NCI-H1694 (cell line): ENCODE measurements at regions not wholly inside any gene's neighbourhood (a gene's known extent, or its start where the extent isn't known, plus 50 kb on each side); places are given as distances from the start of the nearest gene placed in this dataset.
"Not testable (repeated sequence)": the region's sequence is repeated elsewhere in the genome, so short reads cannot be mapped to it uniquely, and the experiment has no call there.

Experiments used
- DNase-seq: peaks from one replicate; lab custom pipeline; 2025; lab: John Stamatoyannopoulos, UW

DNA sequence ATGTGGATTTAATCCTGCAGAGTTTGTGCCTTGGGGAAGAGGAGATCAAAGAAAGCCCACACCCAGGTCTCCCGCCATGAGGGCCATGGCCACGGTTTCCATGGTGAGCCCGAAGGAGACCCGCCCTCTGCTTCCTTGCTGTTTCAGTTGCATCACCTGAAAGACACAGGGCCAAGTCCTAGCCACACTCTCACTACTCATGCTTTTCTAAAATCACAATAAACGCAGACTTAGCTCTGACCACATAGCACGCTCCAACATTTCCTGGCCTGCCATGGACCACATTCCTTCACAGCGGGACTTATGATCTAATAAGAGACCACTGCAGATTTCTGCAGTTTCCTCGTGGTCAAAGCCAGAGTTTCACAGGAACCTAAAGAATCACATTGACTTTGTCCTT lies 426.0 kb upstream of the NR3C2 start:
- DNase-seq, result no peak

DNA sequence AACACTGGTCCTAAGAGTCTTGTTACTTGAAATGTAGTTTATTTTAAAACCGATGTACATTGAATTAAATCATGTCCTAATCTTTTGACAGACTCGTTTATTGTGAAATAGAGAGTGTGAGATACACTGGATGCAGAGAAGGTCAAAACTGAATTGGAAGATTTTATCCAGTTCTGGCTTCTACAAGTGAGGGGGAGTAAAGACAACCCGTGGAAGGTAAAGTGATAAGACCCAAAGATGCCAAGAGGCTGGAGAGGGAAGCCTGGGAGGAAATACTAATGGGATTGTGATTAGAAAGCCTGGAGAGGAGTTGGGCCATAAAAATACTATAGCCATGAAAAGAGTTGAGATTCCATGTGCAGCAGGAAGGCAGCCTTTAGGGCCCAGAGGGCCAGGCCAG lies 424.5 kb upstream of the NR3C2 start:
- DNase-seq, result no peak

DNA sequence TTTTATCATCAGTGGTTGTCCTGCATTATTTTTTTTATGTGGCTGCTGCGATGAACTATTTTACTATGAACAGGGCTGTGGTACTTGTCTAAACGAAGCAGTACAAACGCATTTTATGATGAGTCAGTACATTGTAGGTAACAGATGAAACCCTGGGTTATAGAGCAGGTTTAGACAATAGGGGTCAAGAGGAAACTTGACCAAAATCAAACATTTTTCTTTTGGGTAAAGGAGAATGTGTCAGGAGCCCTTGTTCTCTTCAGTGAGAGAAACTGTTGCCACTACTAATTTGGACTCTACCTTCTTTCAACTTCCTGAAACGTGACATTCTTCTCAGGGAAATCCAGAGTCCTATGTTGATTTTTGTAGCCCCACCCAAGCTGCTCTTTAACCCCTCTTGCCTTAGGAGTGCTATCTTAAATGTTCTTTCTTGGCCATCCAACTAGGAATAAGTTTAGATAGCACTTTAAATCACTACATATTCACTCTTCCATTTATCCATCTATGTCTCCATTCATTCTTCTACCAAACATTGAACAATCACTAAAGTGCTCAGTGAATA lies 415.8 kb upstream of the NR3C2 start:
- no peak for DNase-seq

DNA sequence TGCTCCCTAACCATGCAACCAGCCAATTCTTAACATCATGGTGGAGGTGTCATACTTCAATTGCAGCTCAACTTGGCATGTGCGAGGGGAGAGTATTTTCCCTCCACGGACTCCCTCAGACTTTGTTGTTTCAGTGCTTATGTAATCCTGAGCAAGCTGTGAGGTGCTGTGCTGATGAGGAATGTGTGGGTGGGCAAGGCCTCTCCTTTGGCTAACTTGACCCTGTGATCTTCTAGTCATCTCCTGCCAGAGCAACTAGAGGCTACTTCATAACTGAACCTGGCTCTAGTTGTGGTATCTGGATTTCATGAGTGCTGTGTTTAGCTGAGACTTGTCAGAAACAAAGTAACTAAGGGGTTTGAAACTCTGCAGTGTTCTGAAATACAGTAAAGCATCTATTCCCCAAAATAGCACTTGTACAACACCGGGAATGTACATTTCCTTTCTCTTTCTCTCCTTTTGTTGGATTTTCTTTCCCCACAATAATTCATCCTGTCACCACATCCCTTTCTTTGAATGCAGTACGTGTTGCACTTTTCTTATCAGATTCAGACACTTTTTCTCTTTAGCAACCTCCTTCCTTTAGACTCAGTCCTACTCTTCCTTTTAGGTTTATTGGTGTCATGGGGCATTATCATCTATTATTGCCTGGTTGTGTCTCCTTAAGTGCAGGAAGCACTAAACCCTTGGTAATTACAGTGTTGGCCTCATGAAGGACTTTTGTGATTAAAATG lies 415.2 kb upstream of the NR3C2 start:
- DNase-seq, result no peak

DNA sequence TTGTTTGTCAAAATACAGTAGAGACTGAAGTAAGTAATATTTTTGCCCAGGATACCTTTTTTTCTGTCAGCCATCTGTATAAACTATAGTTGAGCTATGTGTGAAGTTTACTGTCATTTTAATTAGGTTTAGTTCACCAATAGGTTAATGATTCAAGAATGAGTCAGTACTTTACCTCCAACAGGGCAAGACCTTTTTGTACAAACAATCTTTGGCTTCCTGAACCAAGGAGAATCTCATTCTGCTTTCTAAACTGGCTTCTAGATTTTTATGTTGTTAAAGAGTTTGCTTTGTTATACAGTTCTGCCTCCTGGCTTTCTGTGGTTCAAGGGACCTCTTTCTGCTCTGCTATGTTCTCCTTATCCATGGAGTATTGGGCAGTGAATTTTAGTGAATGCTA lies 412.0 kb upstream of the NR3C2 start:
- DNase-seq, result no peak

DNA sequence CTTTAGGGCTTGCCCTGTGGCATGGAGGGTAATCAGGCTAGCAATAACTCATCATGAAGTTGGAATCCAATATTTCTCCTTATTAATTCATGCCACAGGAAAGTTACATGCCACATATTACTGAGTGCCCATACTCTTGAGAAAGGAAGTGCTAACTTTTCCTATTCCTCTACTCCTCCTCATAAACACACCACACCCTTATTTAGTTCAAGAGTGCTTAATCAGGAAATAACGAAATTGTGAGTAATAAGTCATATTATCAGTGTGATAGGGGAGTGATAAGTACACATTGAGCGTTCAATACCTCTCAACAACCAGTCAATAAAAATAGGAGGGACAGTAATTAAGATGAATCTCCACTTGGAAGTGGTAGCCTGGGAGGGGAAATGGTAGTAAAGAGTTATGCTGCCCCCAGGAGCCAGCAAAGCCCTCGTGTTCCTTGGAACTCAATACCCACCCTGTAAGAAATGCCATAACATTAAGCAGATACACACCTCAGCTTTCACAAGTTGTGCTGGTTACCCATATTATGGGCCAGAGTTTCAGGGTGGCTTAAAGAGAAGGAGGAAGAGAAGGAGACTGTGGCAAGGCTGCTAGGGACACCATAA lies 410.0 kb upstream of the NR3C2 start:
- DNase-seq, result no peak

DNA sequence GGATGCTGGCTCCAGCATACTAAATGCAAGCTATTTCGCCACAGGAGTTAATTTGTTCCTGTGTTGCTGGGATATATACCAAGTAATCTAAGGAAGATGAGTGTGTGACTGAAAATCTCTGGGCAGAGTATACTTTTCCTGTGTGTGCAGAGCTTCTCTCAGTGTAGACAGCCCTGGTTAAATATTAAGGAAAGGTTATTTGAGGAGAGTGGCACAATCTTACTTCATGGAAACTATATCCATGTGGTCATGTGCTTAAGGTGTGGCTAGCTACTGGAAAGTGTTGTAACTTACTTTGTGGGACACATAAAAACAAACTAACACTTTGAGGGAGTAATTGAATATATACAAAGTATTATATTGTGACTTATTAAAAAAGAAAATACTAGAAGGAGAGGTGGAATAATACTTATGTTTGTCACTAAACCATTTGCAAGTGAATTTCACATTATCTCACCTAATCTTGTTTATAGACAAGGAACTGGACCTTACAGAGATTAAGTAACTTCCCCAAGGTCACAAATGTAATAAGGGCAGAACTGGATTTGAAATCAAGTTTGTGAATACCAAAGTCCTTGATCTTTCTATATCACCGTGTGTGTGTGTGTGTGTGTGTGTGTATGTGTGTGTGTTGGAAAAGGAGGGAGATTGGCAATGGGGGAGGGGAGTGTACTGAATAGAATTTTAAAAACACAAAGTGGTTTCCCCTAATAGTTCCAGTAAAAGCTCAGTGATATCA lies 408.2 kb upstream of the NR3C2 start:
- no peak for DNase-seq

DNA sequence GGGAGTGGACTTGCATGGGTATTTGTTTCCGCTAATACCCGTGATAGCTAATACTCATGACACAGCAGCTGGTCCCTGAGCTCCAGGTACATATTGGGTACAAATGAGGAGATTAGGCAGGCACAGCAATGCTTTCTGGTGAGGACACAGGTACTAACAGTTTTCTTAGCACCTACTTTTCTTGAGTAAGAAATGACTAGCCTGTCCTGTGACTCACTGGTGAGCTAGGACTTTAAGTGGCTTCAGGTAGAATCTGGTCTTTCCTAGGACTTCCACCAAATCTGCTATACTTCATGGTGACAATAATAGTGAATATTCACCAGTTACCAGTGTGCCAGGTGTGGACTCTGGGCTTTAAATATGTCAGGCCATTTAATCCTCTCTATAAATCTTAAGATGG lies 407.4 kb upstream of the NR3C2 start:
- DNase-seq, result no peak

DNA sequence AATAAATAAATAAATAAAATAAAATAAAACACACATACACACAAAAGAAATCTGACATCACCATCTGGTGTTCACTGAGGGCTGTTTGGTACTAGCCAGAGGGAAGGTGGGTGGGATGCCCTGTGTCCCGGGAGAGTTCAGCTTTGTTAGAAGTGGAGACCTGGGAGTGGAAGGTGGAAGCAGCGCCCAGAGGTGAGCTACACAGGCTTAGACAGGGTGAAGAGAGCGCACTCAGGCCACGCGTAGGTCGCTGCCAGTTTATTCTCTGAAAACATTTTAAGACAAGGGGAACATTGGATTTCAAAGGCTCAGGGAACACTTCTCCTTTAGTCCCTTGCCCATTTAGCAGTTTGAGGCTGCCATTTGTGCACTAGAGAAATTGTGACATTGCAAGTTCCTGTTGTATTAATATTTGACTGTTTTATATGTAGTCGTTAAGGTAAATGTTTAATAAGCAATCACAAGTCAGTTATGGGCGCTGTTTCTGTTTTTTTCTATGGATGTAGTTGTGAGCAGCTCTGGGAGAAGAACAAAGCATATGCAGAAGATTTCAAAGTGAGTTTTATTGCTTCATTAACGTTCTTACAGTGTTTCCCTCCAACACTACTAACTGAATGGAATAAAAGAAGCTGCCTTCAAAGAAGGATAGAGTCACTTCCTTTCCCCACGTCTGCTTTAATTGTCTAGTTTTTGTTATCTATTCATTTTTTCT lies 405.5 kb upstream of the NR3C2 start:
- DNase-seq, result no peak

DNA sequence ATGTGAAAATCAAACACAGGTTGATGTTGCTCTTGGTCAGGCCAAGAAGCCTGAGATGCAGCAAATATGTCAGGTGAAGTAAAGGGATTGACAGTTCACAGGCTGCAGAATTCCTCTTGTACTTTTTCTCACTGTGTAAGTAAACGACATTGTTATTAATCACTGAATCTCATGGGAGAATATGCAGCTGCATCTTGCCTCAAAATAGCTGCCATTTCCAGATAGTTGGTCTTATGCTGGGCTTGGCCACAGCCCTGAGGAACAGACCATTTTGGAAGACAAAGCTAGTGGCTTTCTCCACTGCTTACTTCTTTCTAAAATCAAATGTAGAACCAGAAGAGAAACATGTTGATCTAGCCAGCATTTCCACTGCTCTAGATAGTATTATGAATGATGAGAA lies 403.4 kb upstream of the NR3C2 start:
- DNase-seq, result no peak

DNA sequence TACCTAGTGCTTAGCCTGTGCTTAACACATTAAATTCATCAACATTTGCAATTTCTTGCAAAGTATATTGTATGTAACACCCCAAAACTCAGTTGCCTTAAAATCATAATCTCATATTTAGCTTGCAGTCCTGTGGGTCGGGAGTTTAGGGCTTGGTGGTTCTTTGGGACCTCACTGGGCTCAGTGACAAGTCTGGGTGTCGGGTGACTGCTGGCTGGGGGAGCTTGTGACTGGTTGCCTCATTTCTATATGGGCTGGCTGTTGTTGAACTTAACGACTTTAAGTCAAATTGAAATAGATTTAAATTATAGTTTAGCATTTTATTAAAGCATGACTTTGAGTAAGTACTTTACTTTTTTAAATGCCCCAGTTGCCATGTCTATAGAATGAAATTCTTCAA lies 401.4 kb upstream of the NR3C2 start:
- no peak for DNase-seq

DNA sequence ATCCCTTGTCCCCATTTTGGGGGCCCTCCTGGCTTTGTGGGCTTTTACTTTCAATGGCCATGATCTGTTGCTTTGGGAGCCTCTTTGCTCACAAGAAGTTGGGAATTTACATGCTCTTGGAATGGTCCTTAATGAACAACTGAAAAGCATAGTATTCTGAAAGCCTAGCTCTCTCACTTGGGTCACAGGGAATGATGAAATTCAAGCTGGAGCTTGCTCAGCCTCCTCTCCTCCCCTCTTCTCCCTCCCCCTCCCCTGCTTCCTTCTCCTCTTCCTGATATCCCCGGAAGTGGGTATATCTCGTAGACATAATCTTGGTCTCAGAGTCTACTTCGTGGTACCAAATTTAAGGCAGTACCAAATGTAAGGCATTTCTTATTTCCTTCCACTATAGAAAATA lies 400.6 kb upstream of the NR3C2 start:
- DNase-seq, result no peak

DNA sequence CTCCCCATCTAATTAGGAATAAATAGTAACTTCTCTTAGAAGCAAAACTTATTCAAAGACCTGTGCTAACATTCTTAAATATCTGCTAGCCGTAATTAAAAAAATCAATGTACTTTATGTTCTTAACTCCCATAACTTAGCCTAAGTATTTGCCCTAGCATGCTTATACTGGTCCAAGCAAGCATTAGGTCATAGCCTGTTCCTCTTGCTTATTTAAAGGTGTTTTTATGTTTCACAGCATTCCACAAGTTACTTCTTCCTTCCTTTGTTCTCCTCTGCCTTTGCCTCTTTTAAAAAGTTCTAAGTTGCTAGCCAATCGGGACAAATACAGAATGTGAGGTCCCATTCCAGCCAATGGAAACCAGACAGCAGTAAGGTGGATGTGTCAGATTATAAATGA lies 395.4 kb upstream of the NR3C2 start:
- not testable (repeated sequence) for DNase-seq

DNA sequence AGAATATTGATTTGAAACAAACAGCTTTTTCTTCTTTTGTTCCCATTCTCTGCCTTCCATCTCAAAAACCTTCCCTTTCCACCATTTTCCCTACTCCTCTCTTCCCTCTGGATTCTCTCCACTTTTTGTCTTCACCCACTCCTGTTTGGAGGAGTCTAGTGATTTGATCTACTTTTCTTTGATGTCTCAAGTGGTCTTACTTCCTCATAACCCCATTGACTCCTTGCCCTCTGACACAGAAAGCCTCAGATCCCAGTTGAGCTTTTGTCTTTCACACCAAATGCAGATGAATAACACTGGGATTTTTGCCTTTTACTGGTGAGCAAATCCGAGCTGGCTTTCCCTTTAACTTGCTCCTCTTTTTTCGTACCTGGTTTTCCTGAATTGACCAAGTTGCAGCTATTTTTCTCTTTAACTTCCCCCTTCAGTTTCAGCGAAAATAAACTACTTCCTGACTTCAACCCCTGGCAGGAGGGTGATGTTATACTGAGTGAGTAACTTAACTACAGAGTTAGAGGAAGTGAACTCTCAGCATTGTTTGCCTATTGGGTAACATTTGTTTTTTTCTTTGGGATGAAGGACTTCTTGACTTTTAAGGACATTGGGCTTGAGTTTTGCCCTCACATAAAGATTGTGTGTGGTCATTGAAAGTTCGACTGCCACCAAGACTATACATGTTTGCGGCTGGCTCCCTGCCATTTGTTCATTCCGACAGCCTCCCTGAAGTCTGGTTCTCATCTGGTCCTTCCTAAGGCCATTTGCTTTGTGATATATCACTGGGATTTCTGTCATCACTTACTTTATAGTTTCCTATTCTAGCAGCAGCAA lies 392.8 kb upstream of the NR3C2 start:
- DNase-seq, result no peak

DNA sequence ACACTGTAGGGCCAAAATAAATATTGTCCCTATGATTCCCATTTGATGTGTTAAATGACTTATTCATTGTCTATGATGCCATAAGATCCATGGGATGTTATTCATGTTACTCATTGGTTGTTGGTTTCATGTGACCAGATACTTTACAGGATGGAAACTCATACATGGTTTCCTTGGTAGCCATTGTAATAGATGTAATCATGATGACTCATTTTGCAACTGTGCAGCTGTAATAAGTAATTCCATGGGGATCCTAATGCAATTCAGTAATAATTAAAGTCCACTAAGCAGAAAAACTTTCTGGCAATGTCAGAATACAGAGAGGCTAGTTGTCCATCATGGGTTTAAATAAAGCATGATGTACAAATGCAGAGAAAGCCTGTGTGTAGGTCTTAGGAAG lies 389.7 kb upstream of the NR3C2 start:
- no peak for DNase-seq

DNA sequence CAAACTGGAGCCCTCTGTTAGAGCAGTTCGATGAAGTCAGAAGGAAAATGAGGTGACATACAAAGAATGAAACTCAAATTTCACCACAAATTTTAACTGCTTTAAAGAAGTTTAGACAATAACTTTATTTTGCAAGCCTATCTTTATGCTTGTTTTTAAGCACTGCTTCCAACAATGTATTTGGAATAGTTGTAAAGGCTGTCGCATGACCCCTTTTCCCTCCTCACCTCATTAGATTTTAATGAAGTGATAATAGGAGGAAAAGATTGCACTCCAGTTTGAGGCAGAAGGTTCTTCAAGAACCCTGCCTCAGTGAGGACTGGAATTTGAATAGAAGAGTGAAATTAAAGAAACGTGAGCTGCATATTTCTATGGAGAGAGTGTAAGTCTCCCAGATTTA lies 386.1 kb upstream of the NR3C2 start:
- no peak for DNase-seq

DNA sequence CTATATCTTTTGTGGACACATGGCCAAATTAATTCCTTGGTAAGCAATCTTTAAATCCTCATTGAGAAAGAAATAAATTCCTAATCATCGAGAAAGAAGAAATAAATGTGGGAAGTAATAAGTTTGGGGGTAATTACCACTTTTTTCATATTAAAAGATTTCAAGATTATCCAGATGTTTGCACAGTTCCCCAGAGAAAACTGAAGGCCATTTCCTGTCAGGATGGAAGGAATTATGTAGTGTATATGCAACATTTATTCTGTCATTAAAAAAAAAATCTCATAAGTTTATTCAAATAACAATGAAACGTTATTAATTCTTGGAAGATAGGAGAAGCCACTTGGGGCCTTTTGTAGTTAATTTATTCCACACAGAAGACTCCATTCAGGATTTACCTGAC lies 385.6 kb upstream of the NR3C2 start:
- no peak for DNase-seq

DNA sequence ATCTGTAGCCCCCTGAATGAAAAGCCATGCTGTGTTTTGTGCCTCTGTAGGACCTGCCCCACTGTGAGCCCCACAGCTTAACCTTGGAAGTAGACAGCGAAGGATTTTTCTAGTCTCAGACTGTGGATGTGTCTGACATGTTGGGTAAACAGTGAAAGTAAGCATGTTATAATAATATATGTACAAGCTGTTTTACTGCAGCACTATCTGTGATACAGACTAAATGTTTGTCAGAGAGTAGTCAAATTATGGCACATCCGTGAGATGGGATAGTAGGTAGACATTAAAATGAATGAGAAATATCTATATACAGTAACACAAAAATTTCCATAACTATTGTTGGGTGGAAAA lies 381.2 kb upstream of the NR3C2 start:
- no peak for DNase-seq

DNA sequence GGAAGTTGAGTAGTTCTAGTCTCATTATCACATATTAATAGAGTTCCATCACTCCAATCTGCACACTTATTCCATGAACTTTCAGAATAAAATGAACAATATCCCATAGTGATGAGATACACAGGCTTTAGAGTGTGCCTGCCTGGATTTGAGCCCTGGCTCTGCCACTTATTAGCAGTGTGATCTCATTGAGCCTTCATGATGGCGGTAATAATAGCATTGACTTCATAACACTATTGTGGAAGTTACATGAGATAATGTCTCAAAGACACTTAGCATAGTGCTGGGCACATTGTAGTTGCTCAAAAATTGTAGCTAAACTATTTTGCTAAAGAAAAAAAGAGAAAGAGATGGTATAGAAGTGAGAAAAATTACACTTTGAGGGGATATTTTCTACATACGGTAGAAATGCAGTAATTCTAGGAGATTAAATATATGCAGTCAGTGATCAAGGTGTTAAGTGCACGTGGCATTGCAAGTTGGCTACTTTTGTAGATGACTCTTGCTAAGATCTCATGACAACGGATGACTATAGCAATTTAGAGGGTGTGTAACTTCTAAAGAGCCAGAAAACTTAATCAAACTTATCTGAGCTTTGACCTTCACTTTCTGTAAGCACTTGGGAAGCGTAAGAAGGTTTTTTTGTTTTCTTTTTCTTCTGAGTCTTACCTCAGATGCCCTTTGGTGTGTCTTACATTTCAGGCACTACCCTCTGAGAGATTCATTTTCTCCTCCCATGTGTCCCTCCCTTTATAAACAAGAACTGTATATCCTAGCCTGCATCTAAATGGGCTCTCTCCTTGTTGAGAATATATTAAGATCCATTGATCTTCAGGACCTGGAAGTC lies 380.6 kb upstream of the NR3C2 start:
- DNase-seq, result no peak

DNA sequence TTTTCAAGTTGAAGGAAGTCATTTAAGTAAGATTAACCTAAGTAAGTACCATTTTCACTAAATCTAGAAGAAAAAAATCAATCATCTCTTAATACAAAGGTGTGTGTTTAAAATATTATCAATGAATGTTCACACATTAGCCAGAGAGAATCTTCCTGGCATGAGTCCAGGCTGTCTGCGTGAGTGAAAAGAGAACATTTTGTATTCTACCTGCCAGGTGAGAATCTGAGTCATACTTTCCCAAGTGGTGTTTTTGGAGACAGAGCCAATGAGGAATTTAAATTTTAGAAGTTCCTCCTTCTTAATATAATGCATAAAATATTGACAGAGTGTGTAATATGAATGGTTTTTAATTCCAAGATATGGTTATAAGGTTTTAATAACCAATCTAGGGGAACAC lies 371.8 kb upstream of the NR3C2 start:
- no peak for DNase-seq

DNA sequence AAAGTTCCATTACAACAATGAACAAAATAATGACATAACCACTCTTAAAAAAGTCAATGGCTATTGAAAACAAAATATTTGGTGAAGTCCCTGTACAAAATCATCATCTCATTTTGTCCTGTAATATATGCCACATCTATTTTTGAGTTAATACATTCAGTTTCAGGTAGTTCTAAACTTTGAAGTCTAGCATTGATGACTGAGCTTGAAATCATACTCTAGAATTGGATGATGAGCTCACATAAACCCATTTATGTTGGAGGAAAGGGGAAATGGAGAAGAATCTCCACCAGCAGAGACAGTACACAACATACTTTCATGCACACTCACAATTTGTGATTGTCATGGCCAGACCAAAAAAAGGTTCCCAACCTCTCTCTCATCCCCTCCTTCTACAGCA lies 371.1 kb upstream of the NR3C2 start:
- no peak for DNase-seq
